Cardiac muscle cell (in vitro differentiated cells and primary cell): ENCODE measurements at regions not wholly inside any gene's neighbourhood (a gene's known extent, or its start where the extent isn't known, plus 50 kb on each side); places are given as distances from the start of the nearest gene placed in this dataset.

Experiments
- DNase-seq, 2 donors: peaks; one replicate each; pipeline versions ENCODE4 v3.0.0 to v3.0.0-alpha.2; 2010 to 2017; ENCODE audit warnings: low read depth in 1 of 2, low spot score in 1 of 2
- H3K27ac ChIP-seq: fragments of 200-600 bp; sonication (generic); 2 replicates; pipeline ENCODE4 v1.5.1; 2016
- H3K27me3 ChIP-seq: fragments of 200-600 bp; sonication (generic); 2 replicates; pipeline ENCODE4 v1.6.0; 2016; ENCODE audit warnings: control low read depth
- H3K36me3 ChIP-seq: fragments of 200-600 bp; sonication (generic); 2 replicates; pipeline ENCODE4 v1.5.1; 2016; ENCODE audit warnings: control low read depth
- H3K4me1 ChIP-seq: fragments of 200-600 bp; sonication (generic); 2 replicates; pipeline ENCODE4 v1.8.1; 2017; ENCODE audit warnings: low read depth, mild to moderate bottlenecking, mixed run types
- H3K4me3 ChIP-seq: fragments of 200-600 bp; sonication (generic); 2 replicates; pipeline ENCODE4 v1.5.1; 2016; ENCODE audit warnings: mild to moderate bottlenecking
- H3K9me3 ChIP-seq: fragments of 200-600 bp; sonication (generic); 2 replicates; pipeline ENCODE4 v1.5.1; 2017; ENCODE audit warnings: low read depth, mild to moderate bottlenecking, control low read depth
- TF ChIP-seq, protein P1 (sequence below): IDR thresholded peaks from 2 replicates; pipeline ENCODE4 v1.5.1; 2012; ENCODE audit warnings: low read depth, mild to moderate bottlenecking, low read length

DNA sequence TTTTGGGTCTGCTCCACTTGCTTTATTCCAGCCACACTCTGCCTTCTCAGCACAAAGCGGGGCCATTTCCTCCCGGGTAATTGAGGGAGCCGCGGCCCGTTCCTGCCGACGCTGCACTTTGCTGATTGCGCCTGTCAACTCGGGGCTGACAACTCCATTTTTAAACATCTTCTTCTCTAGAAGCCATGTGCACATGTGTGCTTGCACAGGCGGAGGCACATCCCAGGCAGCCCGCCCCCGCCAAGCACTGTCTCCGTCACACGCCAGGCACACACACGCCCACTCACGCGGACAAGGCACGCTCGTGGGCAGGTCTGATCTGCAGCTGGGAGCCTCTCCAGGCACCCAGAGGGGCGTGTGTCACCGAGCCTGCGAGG lies 63.2 kb downstream of the ENGASE start:
- no peaks in the 10 kb centered on the region for H3K4me1 ChIP-seq
- H3K9me3 ChIP-seq = no peaks in the 10 kb centered on the region
- TF ChIP-seq, protein P1, sequence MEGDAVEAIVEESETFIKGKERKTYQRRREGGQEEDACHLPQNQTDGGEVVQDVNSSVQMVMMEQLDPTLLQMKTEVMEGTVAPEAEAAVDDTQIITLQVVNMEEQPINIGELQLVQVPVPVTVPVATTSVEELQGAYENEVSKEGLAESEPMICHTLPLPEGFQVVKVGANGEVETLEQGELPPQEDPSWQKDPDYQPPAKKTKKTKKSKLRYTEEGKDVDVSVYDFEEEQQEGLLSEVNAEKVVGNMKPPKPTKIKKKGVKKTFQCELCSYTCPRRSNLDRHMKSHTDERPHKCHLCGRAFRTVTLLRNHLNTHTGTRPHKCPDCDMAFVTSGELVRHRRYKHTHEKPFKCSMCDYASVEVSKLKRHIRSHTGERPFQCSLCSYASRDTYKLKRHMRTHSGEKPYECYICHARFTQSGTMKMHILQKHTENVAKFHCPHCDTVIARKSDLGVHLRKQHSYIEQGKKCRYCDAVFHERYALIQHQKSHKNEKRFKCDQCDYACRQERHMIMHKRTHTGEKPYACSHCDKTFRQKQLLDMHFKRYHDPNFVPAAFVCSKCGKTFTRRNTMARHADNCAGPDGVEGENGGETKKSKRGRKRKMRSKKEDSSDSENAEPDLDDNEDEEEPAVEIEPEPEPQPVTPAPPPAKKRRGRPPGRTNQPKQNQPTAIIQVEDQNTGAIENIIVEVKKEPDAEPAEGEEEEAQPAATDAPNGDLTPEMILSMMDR = no peak
- no peak overlapping the region for H3K4me3 ChIP-seq
- H3K27ac ChIP-seq = no peak overlapping the region
- H3K27me3 ChIP-seq = no peaks in the 10 kb centered on the region
- no peak for DNase-seq
- H3K36me3 ChIP-seq = no peaks in the 10 kb centered on the region

- Histone ChIP-seq H3K4me3 (no peak overlapping the region), H3K36me3 (no peaks in the 10 kb centered on the region), H3K4me1 (no peaks in the 10 kb centered on the region), H3K27me3 (no peaks in the 10 kb centered on the region), H3K9me3 (no peaks in the 10 kb centered on the region), H3K27ac (no peak overlapping the region)
- DNase-seq = no peak
- TF ChIP-seq, protein P1 = no peak
Observed at GRCh38 chr17:79137015-79137788, 62.6 kb downstream of the ENGASE start.

- TF ChIP-seq, protein P1 = no peak
- H3K27me3 ChIP-seq = no peaks in the 10 kb centered on the region
Observed at GRCh38 chr17:79136596-79136995, 62.0 kb downstream of the ENGASE start.

More at GRCh38 chr17:79136596-79136995, 62.0 kb downstream of the ENGASE start:
- DNase-seq = no peak
- no peaks in the 10 kb centered on the region for H3K4me1 ChIP-seq
- H3K9me3 ChIP-seq = no peaks in the 10 kb centered on the region
- no peak overlapping the region for H3K27ac ChIP-seq
- no peak overlapping the region for H3K4me3 ChIP-seq
- H3K36me3 ChIP-seq = no peaks in the 10 kb centered on the region
